GM23248 (cell line): ENCODE measurements at regions not wholly inside any gene's neighbourhood (a gene's known extent, or its start where the extent isn't known, plus 50 kb on each side); places are given as distances from the start of the nearest gene placed in this dataset.

Source experiments
- DNase-seq: peaks from one replicate; pipeline ENCODE4 v3.0.0-alpha.2; 2015
- H2AFZ ChIP-seq: fragments of 200-600 bp; sonication (generic); 2 replicates; pipeline ENCODE4 v1.6.1; 2016; ENCODE audit warnings: antibody characterized with exemption
- H3F3A ChIP-seq: fragments of 200-600 bp; sonication (generic); 2 replicates; pipeline ENCODE4 v1.6.1; 2016; ENCODE audit warnings: mild to moderate bottlenecking, antibody characterized with exemption, mixed run types; ENCODE audit not compliant: insufficient read depth
- H3K27ac ChIP-seq: fragments of 200-600 bp; sonication (generic); 2 replicates; pipeline ENCODE4 v1.5.1; 2016; ENCODE audit warnings: mild to moderate bottlenecking
- H3K27me3 ChIP-seq: fragments of 200-600 bp; sonication (generic); replicated peaks from 2 replicates; pipeline ENCODE4 v1.6.1; 2016; ENCODE audit warnings: mild to moderate bottlenecking; ENCODE audit not compliant: insufficient read depth
- H3K36me3 ChIP-seq: fragments of 200-600 bp; sonication (generic); 2 replicates; pipeline ENCODE4 v1.6.1; 2016; ENCODE audit warnings: low read depth, mild to moderate bottlenecking
- H3K4me1 ChIP-seq: fragments of 200-600 bp; sonication (generic); 2 replicates; pipeline ENCODE4 v1.6.1; 2016; ENCODE audit warnings: mild to moderate bottlenecking; ENCODE audit not compliant: insufficient read depth
- H3K4me2 ChIP-seq: fragments of 200-600 bp; sonication (generic); one replicate; pipeline ENCODE4 v1.6.1; 2016; ENCODE audit warnings: mild to moderate bottlenecking; ENCODE audit not compliant: unreplicated experiment
- H3K4me3 ChIP-seq: fragments of 200-600 bp; sonication (generic); 2 replicates; pipeline ENCODE4 v1.5.1; 2016; ENCODE audit warnings: mild to moderate bottlenecking
- H3K79me2 ChIP-seq: fragments of 200-600 bp; sonication (generic); 2 replicates; pipeline ENCODE4 v1.6.1; 2016; ENCODE audit warnings: mild to moderate bottlenecking; ENCODE audit not compliant: insufficient read depth
- H3K9ac ChIP-seq: fragments of 200-600 bp; sonication (generic); 2 replicates; pipeline ENCODE4 v1.6.1; 2016; ENCODE audit warnings: mild to moderate bottlenecking
- H3K9me2 ChIP-seq: fragments of 200-600 bp; sonication (generic); 2 replicates; pipeline ENCODE4 v1.6.1; 2016; ENCODE audit warnings: mixed run types, mild to moderate bottlenecking, moderate library complexity; ENCODE audit not compliant: insufficient read depth
- H3K9me3 ChIP-seq: fragments of 200-600 bp; sonication (generic); one replicate; pipeline ENCODE4 v1.6.1; 2017; ENCODE audit warnings: low read depth
- H4K20me1 ChIP-seq: fragments of 200-600 bp; sonication (generic); 2 replicates; pipeline ENCODE4 v1.6.0; 2016; ENCODE audit not compliant: insufficient read depth
- EZH2 ChIP-seq: fragments of 200-600 bp; sonication (generic); IDR thresholded peaks from 2 replicates; pipeline ENCODE4 v1.6.1; 2018; ENCODE audit warnings: antibody characterized with exemption, mild to moderate bottlenecking; ENCODE audit not compliant: insufficient read depth, poor library complexity, severe bottlenecking
- EZH2phosphoT487 ChIP-seq: fragments of 200-600 bp; sonication (generic); IDR thresholded peaks from 2 replicates; pipeline ENCODE4 v1.6.1; 2018; ENCODE audit warnings: antibody characterized with exemption, moderate library complexity, mild to moderate bottlenecking, low read depth; ENCODE audit not compliant: insufficient read depth
- WGBS, 2 experiments: methylation state at CpG; one replicate each; pipeline ENCODE4 v1.1.6; 2015 to 2017; ENCODE audit warnings: low lambda C conversion rate in 2 of 2, low coverage in 1 of 2; ENCODE audit errors: missing lambda C conversion rate in 2 of 2; 5-methylcytosine and 5-hydroxymethylcytosine counted together
- in situ Hi-C: fragments of 300-500 bp; cut with MboI; formaldehyde crosslinking; loops from 2 replicates; pipeline ENCODE4 v1.15.0; 2020

DNA sequence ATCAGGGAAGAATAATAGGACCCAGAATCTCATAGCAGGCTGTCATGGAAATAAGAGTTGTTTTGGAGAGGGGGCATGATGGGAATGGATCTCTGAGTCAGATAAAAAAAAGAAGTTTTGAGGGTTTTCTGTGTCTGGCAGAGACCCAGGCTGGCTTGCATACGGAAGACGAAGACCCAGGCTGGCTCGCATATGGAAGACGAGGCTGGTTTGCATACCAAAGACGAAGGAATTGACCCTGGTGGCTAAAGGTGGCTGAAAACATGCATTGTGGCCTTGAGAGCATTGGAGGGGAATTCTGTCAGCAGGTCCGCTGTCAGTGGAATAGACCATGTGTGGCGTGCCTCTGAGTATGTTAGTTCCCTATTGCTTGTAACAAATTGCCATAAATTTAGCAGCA is 335.1 kb downstream of the BTBD3 start:
- H2AFZ ChIP-seq = no peak overlapping the region
- H3K9ac ChIP-seq = no peak overlapping the region
- H3K36me3 ChIP-seq = no peaks in the 10 kb centered on the region
- no peaks in the 10 kb centered on the region for H3K79me2 ChIP-seq
- 27 to 29% methylated on average over 7 of the region's 7 CpGs for WGBS, 2 experiments
- no peak for DNase-seq
- TF ChIP-seq EZH2 (no peak), EZH2phosphoT487 (no peak)
- no peaks in the 10 kb centered on the region for H3K9me3 ChIP-seq
- no peaks in the 10 kb centered on the region for H4K20me1 ChIP-seq
- H3K9me2 ChIP-seq = no peaks in the 10 kb centered on the region
- no peaks in the 10 kb centered on the region for H3K4me1 ChIP-seq
- H3K4me3 ChIP-seq = no peak overlapping the region
- in situ Hi-C loops = no loop called here
- H3K4me2 ChIP-seq = no peak overlapping the region
- H3F3A ChIP-seq = no peaks in the 10 kb centered on the region
- no peak overlapping the region for H3K27ac ChIP-seq
- H3K27me3 ChIP-seq = no peaks in the 10 kb centered on the region

DNA sequence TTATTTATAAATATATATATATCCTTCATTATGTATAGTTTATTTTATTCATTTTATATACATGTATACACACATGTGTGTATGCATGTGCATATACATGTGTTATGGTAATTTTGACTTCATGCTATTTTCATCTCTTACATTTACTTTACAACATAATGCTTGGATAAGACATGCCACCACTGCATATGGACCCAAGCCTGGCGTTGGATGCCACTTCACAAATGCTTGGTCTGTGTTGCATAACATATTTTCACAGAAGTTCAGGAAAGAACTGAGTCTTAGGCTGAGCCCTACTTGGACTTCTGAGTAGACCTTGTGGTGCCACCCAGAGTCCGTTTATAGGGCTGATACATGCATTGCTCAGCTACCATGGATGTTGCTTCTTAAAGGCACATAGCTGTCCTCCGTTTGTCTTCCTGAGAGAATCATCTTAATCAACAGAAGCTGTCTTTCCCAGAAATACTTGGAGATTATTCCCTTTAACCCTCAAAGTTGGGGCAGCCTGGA is 337.8 kb downstream of the BTBD3 start:
- in situ Hi-C loops = no loop called here

DNA sequence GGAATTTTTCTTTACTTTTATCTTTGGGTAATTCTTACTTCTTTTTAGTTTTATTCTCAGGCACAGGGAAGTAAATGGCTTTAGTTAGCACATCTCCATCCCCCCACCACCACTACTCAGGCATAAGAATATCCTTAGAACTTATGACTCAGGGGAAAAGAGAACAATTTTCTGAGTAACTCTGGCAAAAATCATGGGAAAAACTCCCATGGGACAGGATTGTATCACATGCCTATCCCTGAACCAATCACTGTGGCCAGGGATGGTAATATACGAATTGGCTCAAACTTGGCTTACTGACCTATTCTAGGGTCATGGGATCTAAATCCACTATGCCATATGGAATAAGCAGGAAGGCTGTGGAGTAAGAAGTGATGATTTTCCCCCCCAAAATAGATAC is 339.1 kb downstream of the BTBD3 start:
- H3K4me1 ChIP-seq = no peaks in the 10 kb centered on the region
- no peak overlapping the region for H3K4me2 ChIP-seq
- no peaks in the 10 kb centered on the region for H3K79me2 ChIP-seq
- DNase-seq = no peak
- WGBS, 2 experiments = 0 to 8% methylated on average over 1 of the region's 1 CpG
- H3K27me3 ChIP-seq = no peaks in the 10 kb centered on the region
- H3K9ac ChIP-seq = no peak overlapping the region
- no peaks in the 10 kb centered on the region for H3K9me3 ChIP-seq
- TF ChIP-seq EZH2phosphoT487 (no peak), EZH2 (no peak)
- H3K27ac ChIP-seq = no peak overlapping the region
- H3K9me2 ChIP-seq = no peaks in the 10 kb centered on the region
- H3K36me3 ChIP-seq = no peaks in the 10 kb centered on the region
- no peak overlapping the region for H2AFZ ChIP-seq
- H3K4me3 ChIP-seq = no peak overlapping the region
- H3F3A ChIP-seq = no peaks in the 10 kb centered on the region
- in situ Hi-C loops = no loop called here
- no peaks in the 10 kb centered on the region for H4K20me1 ChIP-seq

More for the DNA sequence above, 337.8 kb downstream of the BTBD3 start:
- DNase-seq = no peak
- Histone ChIP-seq H2AFZ (no peak overlapping the region), H3K27me3 (no peaks in the 10 kb centered on the region), H3K27ac (no peak overlapping the region), H3K79me2 (no peaks in the 10 kb centered on the region), H3K9me2 (no peaks in the 10 kb centered on the region), H3F3A (no peaks in the 10 kb centered on the region), H4K20me1 (no peaks in the 10 kb centered on the region), H3K4me3 (no peak overlapping the region), H3K4me2 (no peak overlapping the region), H3K9me3 (no peaks in the 10 kb centered on the region), H3K9ac (no peak overlapping the region), H3K36me3 (no peaks in the 10 kb centered on the region), H3K4me1 (no peaks in the 10 kb centered on the region)
- WGBS, 2 experiments = 7 to 10% methylated on average over 3 of the region's 3 CpGs
- TF ChIP-seq EZH2 (no peak), EZH2phosphoT487 (no peak)

- H3K79me2 ChIP-seq = no peaks in the 10 kb centered on the region
- H4K20me1 ChIP-seq = no peaks in the 10 kb centered on the region
- DNase-seq = no peak
- H3K4me2 ChIP-seq = no peak overlapping the region
- no peaks in the 10 kb centered on the region for H3K4me1 ChIP-seq
- no peaks in the 10 kb centered on the region for H3F3A ChIP-seq
- TF ChIP-seq EZH2phosphoT487 = no peak
- no peaks in the 10 kb centered on the region for H3K36me3 ChIP-seq
- no peaks in the 10 kb centered on the region for H3K27me3 ChIP-seq
- H3K9ac ChIP-seq = no peak overlapping the region
- in situ Hi-C loops = no loop called here
- H3K4me3 ChIP-seq = no peak overlapping the region
- WGBS, 2 experiments = 35 to 37% methylated on average over 10 of the region's 10 CpGs
- H3K9me2 ChIP-seq = no peaks in the 10 kb centered on the region
- H3K9me3 ChIP-seq = no peaks in the 10 kb centered on the region
- no peak overlapping the region for H3K27ac ChIP-seq
- H2AFZ ChIP-seq = no peak overlapping the region
Observed at GRCh38 chr20:12262747-12263146, 345.1 kb downstream of the BTBD3 start.

DNA sequence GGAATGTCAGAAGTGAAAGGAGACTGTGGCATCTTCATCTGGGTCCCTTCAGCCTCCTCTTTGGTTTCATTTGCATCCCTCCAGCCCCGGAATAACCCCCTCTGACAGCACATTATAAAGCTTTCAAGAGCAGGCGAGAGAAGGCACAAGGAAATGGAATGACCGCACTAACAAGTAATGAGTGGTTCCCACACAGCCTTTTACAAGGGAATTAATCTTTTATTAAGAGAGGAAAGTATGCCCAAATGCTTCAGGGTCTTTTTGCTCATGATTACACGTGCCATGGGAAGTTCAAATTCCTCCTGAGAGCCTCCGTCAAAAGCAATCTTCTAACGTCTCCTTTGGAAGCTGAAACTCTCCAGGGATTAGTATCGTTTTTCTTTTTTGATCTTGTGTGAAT is 347.0 kb downstream of the BTBD3 start:
- Histone ChIP-seq H3K9me3 (no peaks in the 10 kb centered on the region), H3K4me2 (no peak overlapping the region), H4K20me1 (no peaks in the 10 kb centered on the region), H3K36me3 (no peaks in the 10 kb centered on the region), H3F3A (no peaks in the 10 kb centered on the region), H3K4me3 (no peak overlapping the region), H3K9me2 (no peaks in the 10 kb centered on the region), H3K27ac (no peak overlapping the region), H2AFZ (no peak overlapping the region), H3K4me1 (no peaks in the 10 kb centered on the region), H3K27me3 (no peaks in the 10 kb centered on the region), H3K9ac (no peak overlapping the region), H3K79me2 (no peaks in the 10 kb centered on the region)
- TF ChIP-seq EZH2 = no peak
- no peak for TF ChIP-seq EZH2phosphoT487
- DNase-seq = no peak
- in situ Hi-C loops = no loop called here
- 14 to 18% methylated on average over 7 of the region's 7 CpGs for WGBS, 2 experiments
